CD14-positive monocyte (primary cell): ENCODE measurements at regions not wholly inside any gene's neighbourhood (a gene's known extent, or its start where the extent isn't known, plus 50 kb on each side); places are given as distances from the start of the nearest gene placed in this dataset.

Experiments
- DNase-seq, 3 donors: peaks; one replicate each; pipeline ENCODE4 v3.0.0-alpha.2; 2011 to 2022
- H2AFZ ChIP-seq: 2 replicates; pipeline ENCODE4 v1.6.0; 2012; ENCODE audit warnings: mild to moderate bottlenecking, low read depth, low read length, inconsistent platforms; ENCODE audit not compliant: insufficient read depth, poor library complexity, severe bottlenecking
- H3K27ac ChIP-seq, 2 donors: 1 replicate in 1 of 2; 2 replicates in 1 of 2; pipeline ENCODE4 v1.5.1; 2012 to 2013; ENCODE audit warnings: low read length in 2 of 2, control low read depth in 1 of 2, inconsistent platforms in 1 of 2, low read depth in 1 of 2, mild to moderate bottlenecking in 1 of 2
- H3K27me3 ChIP-seq, 2 donors: one replicate each; pipeline versions ENCODE4 v1.6.0 to v1.6.1; 2011 to 2013; ENCODE audit warnings: low read length in 2 of 2; ENCODE audit not compliant: control insufficient read depth in 2 of 2, insufficient read depth in 2 of 2
- H3K36me3 ChIP-seq, 2 donors: replicated peaks in 1 of 2; 1 replicate in 1 of 2; 2 replicates in 1 of 2; pipeline versions ENCODE4 v1.5.1 to v1.6.1; 2012 to 2013; ENCODE audit warnings: low read length in 2 of 2, control low read depth in 1 of 2, inconsistent platforms in 1 of 2, mild to moderate bottlenecking in 1 of 2; ENCODE audit not compliant: insufficient read depth in 2 of 2, control insufficient read depth in 1 of 2
- H3K4me1 ChIP-seq, 2 donors: 1 replicate in 1 of 2; 2 replicates in 1 of 2; pipeline versions ENCODE4 v1.5.1 to v1.6.1; 2012 to 2013; ENCODE audit warnings: low read length in 2 of 2, control low read depth in 1 of 2, inconsistent platforms in 1 of 2, mild to moderate bottlenecking in 1 of 2, moderate library complexity in 1 of 2; ENCODE audit not compliant: insufficient read depth in 2 of 2, control insufficient read depth in 1 of 2
- H3K4me2 ChIP-seq: replicated peaks from 2 replicates; pipeline ENCODE3; 2012; ENCODE audit warnings: low read length, moderate library complexity, mild to moderate bottlenecking; ENCODE audit not compliant: poor library complexity, severe bottlenecking; ENCODE audit errors: extremely low read depth
- H3K4me3 ChIP-seq, 3 experiments: fragments of 200-600 bp in 1 of 3; sonication (generic) in 1 of 3; replicated peaks in 1 of 3; 1 replicate in 2 of 3; 2 replicates in 1 of 3; pipeline ENCODE4 v1.5.1; 2011 to 2013; ENCODE audit warnings: low read length in 3 of 3, mild to moderate bottlenecking in 3 of 3, control low read depth in 2 of 3, low read depth in 2 of 3, inconsistent platforms in 1 of 3, moderate library complexity in 1 of 3
- H3K79me2 ChIP-seq: 2 replicates; pipeline ENCODE4 v1.6.0; 2012; ENCODE audit warnings: mild to moderate bottlenecking, control low read depth, inconsistent platforms, low read length, moderate library complexity; ENCODE audit not compliant: insufficient read depth
- H3K9ac ChIP-seq: 2 replicates; pipeline ENCODE4 v1.6.0; 2017; ENCODE audit warnings: low read length, mild to moderate bottlenecking; ENCODE audit not compliant: insufficient read depth, poor library complexity, severe bottlenecking
- H3K9me3 ChIP-seq, 2 donors: replicated peaks in 1 of 2; 1 replicate in 1 of 2; 2 replicates in 1 of 2; pipeline versions ENCODE4 v1.5.1 to v1.6.1; 2012 to 2013; ENCODE audit warnings: low read length in 2 of 2, control low read depth in 1 of 2; ENCODE audit not compliant: control insufficient read depth in 1 of 2, insufficient read depth in 1 of 2
- H4K20me1 ChIP-seq: 2 replicates; pipeline ENCODE4 v1.6.0; 2012; ENCODE audit warnings: mild to moderate bottlenecking, low read length, control low read depth, moderate library complexity; ENCODE audit not compliant: insufficient read depth
- H3K27ac Mint-ChIP-seq, 7 donors: one replicate each; pipeline ENCODE4 v1.8.0; 2020; ENCODE audit warnings: mild to moderate bottlenecking in 7 of 7, mixed read lengths in 7 of 7, moderate library complexity in 6 of 7, inconsistent platforms in 2 of 7
- H3K27me3 Mint-ChIP-seq, 3 donors: one replicate each; pipeline ENCODE4 v1.8.0; 2021 to 2022; ENCODE audit warnings: low read depth in 3 of 3, mild to moderate bottlenecking in 3 of 3, mixed read lengths in 3 of 3, moderate library complexity in 3 of 3, inconsistent platforms in 1 of 3
- H3K36me3 Mint-ChIP-seq, 2 donors: one replicate each; pipeline ENCODE4 v1.8.0; 2020; ENCODE audit warnings: mixed read lengths in 2 of 2, inconsistent platforms in 1 of 2, mild to moderate bottlenecking in 1 of 2
- H3K4me1 Mint-ChIP-seq: one replicate; pipeline ENCODE4 v1.8.0; 2020; ENCODE audit warnings: mild to moderate bottlenecking, mixed read lengths
- H3K4me3 Mint-ChIP-seq, 2 donors: one replicate each; pipeline ENCODE4 v1.8.0; 2020; ENCODE audit warnings: mild to moderate bottlenecking in 2 of 2, mixed read lengths in 2 of 2, moderate library complexity in 1 of 2
- H3K9me3 Mint-ChIP-seq, 7 donors: one replicate each; pipeline ENCODE4 v1.8.0; 2020 to 2022; ENCODE audit warnings: mixed read lengths in 7 of 7, mild to moderate bottlenecking in 6 of 7, moderate library complexity in 6 of 7, inconsistent platforms in 2 of 7
- WGBS: methylation state at CpG from one replicate; pipeline ENCODE4 v1.1.5; 2013; ENCODE audit warnings: missing lambda C conversion rate; ENCODE audit not compliant: insufficient coverage; 5-methylcytosine and 5-hydroxymethylcytosine counted together
- intact Hi-C, 2 donors: fragments of 100-400 bp; cut with micrococcal nuclease; formaldehyde crosslinking; loops; one replicate each; pipeline versions ENCODE4 v1.15.0 to v1.15.1; 2023
- TF ChIP-seq, protein P1 (sequence below): fragments of 200-600 bp; IDR thresholded peaks from one replicate; pipeline ENCODE4 v1.8.0; 2022; ENCODE audit warnings: antibody characterized with exemption, mild to moderate bottlenecking

DNA sequence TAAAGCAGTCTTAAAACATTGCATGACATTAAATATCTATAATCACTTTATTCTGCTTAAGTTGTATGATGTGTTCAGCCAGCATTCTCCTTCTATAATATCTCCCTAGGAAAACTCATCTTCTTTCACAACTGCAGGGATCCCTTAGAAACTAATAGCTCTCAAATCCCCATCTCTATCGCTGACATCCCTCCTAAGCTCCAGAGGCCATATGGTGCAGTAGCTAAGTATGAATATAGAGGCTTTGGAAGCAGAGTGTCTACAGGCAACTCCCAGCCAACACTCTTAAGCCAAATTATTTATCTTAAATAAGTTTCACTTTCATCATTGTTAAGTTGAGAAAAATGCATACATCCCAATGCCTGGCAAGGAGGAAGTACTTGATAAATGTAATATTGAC, 349.5 kb upstream of the MIR17HG start:
- no peaks in the 10 kb centered on the region for H3K36me3 ChIP-seq
- Mint-ChIP-seq H3K36me3 (no peaks in the 10 kb centered on the region), H3K9me3 (peaks cover 0 to 4% (median 0%) of the 10 kb centered on the region in 7 donors), H3K4me1 (no peaks in the 10 kb centered on the region), H3K4me3 (no peak overlapping the region), H3K27ac (no peak overlapping the region), H3K27me3 (peaks cover 0 to 3% (median 0%) of the 10 kb centered on the region in 3 donors)
- intact Hi-C loops = no loop called here
- no peaks in the 10 kb centered on the region for H4K20me1 ChIP-seq
- no peaks in the 10 kb centered on the region for H3K9me3 ChIP-seq
- H3K27ac ChIP-seq = no peak overlapping the region
- TF ChIP-seq, protein P1, sequence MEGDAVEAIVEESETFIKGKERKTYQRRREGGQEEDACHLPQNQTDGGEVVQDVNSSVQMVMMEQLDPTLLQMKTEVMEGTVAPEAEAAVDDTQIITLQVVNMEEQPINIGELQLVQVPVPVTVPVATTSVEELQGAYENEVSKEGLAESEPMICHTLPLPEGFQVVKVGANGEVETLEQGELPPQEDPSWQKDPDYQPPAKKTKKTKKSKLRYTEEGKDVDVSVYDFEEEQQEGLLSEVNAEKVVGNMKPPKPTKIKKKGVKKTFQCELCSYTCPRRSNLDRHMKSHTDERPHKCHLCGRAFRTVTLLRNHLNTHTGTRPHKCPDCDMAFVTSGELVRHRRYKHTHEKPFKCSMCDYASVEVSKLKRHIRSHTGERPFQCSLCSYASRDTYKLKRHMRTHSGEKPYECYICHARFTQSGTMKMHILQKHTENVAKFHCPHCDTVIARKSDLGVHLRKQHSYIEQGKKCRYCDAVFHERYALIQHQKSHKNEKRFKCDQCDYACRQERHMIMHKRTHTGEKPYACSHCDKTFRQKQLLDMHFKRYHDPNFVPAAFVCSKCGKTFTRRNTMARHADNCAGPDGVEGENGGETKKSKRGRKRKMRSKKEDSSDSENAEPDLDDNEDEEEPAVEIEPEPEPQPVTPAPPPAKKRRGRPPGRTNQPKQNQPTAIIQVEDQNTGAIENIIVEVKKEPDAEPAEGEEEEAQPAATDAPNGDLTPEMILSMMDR = no peak
- no peaks in the 10 kb centered on the region for H3K4me1 ChIP-seq
- no peaks in the 10 kb centered on the region for H3K79me2 ChIP-seq
- no peak overlapping the region for H3K4me3 ChIP-seq
- no peak overlapping the region for H3K4me2 ChIP-seq
- H3K9ac ChIP-seq = no peak overlapping the region
- whole genome bisulfite sequencing = no CpG with 5 or more reads among the region's 1 CpG
- no peak overlapping the region for H2AFZ ChIP-seq
- no peak for DNase-seq
- H3K27me3 ChIP-seq = no peaks in the 10 kb centered on the region

DNA sequence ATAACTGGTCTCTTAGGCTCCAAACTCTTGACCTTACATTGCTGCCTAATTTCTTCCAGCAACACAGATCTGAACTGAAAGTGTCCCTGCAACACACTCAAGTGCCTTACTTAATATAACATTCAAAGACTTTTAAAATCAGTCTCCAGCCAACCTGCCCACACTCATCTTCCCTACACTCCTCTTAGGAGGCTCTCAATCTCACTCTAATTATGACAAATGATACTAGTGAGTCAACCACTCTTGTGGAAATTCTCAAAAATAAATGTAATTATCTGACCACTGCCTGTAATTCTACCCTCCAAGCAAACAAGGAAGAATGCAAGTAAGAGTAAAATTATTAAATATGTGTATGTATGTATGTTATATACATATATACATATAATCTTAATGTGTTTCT, 348.1 kb upstream of the MIR17HG start:
- Histone ChIP-seq H3K9ac (no peak overlapping the region), H3K4me3 (no peak overlapping the region), H3K36me3 (no peaks in the 10 kb centered on the region), H3K27ac (no peak overlapping the region), H4K20me1 (no peaks in the 10 kb centered on the region), H3K4me1 (no peaks in the 10 kb centered on the region), H3K79me2 (no peaks in the 10 kb centered on the region), H2AFZ (no peak overlapping the region), H3K27me3 (no peaks in the 10 kb centered on the region), H3K9me3 (no peaks in the 10 kb centered on the region), H3K4me2 (no peak overlapping the region)
- no peaks in the 10 kb centered on the region for H3K36me3 Mint-ChIP-seq
- peaks cover 0 to 3% (median 0%) of the 10 kb centered on the region in 3 donors for H3K27me3 Mint-ChIP-seq
- DNase-seq = no peak
- no peak overlapping the region for H3K4me3 Mint-ChIP-seq
- intact Hi-C loops = no loop called here
- no peaks in the 10 kb centered on the region for H3K4me1 Mint-ChIP-seq
- H3K27ac Mint-ChIP-seq = no peak overlapping the region
- TF ChIP-seq, protein P1 = no peak
- H3K9me3 Mint-ChIP-seq = peaks cover 0 to 4% (median 0%) of the 10 kb centered on the region in 7 donors
